Panc1 (cell line): ENCODE measurements at regions not wholly inside any gene's neighbourhood (a gene's known extent, or its start where the extent isn't known, plus 50 kb on each side); places are given as distances from the start of the nearest gene placed in this dataset.

Source experiments
- ATAC-seq: fragments of 200-7000 bp; cut with Tn5 transposase; 2 replicates; pipeline ENCODE4 v1.9.1; 2020; ENCODE audit warnings: mild to moderate bottlenecking, moderate library complexity
- BruUV-seq: library from RNA; stranded (reverse); fragments of 400-500 nt; replicated peaks from 2 replicates; lab custom pipeline; 2021; lab: Mats Ljungman, UMichigan
- CTCF ChIA-PET: fragments of 300-600 bp; sonication (Branson Sonifier 250); formaldehyde crosslinking; loops from one replicate; lab custom pipeline; 2022; ENCODE audit warnings: antibody characterized with exemption; lab: Charles Lee
- POLR2A ChIA-PET: fragments of 300-600 bp; sonication (Branson Sonifier 250); formaldehyde crosslinking; loops from one replicate; lab custom pipeline; 2022; ENCODE audit warnings: antibody characterized with exemption; lab: Charles Lee
- DNase-seq: peaks from one replicate; pipeline ENCODE4 v3.0.0-alpha.2; 2010; ENCODE audit warnings: low read depth, low spot score
- H3K27ac ChIP-seq: 2 replicates; pipeline ENCODE4 v1.5.1; 2011; ENCODE audit warnings: mild to moderate bottlenecking, low read length, inconsistent platforms
- H3K27me3 ChIP-seq: fragments of 200-500 bp; sonication (Bioruptor generic); 2 replicates; pipeline ENCODE4 v1.6.0; 2014; ENCODE audit warnings: low read length, inconsistent platforms; ENCODE audit not compliant: control insufficient read depth, insufficient read depth
- H3K36me3 ChIP-seq: fragments of 200-500 bp; sonication (Bioruptor generic); 2 replicates; pipeline ENCODE4 v1.5.1; 2014; ENCODE audit warnings: inconsistent platforms, mild to moderate bottlenecking, low read length, moderate library complexity; ENCODE audit not compliant: control insufficient read depth, insufficient read depth
- H3K4me1 ChIP-seq: 2 replicates; pipeline ENCODE4 v1.5.1; 2011; ENCODE audit warnings: inconsistent platforms, mild to moderate bottlenecking, low read length, moderate library complexity; ENCODE audit not compliant: control insufficient read depth, insufficient read depth
- H3K4me3 ChIP-seq, 2 experiments: 2 replicates each; pipeline ENCODE4 v1.5.1; 2011 to 2012; ENCODE audit warnings: low read depth in 2 of 2, low read length in 2 of 2, mild to moderate bottlenecking in 2 of 2, inconsistent platforms in 1 of 2, moderate library complexity in 1 of 2
- H3K9me3 ChIP-seq: fragments of 200-500 bp; sonication (Bioruptor generic); 2 replicates; pipeline ENCODE4 v1.5.1; 2014; ENCODE audit warnings: low read depth, mild to moderate bottlenecking, inconsistent platforms, low read length, moderate library complexity; ENCODE audit not compliant: control insufficient read depth, insufficient read depth
- POLR2AphosphoS5 ChIP-seq: IDR thresholded peaks from 2 replicates; pipeline ENCODE4 v1.6.1; 2012; ENCODE audit warnings: mild to moderate bottlenecking, low read depth, low read length, moderate library complexity
- SIN3A ChIP-seq: IDR thresholded peaks from 2 replicates; pipeline ENCODE4 v1.6.1; 2012; ENCODE audit warnings: low read depth, mild to moderate bottlenecking, low read length, moderate library complexity, borderline replicate concordance; ENCODE audit not compliant: insufficient read depth
- TCF7L2 ChIP-seq: IDR thresholded peaks from 2 replicates; pipeline ENCODE4 v1.6.1; 2011; ENCODE audit warnings: mild to moderate bottlenecking, low read depth, low read length, inconsistent platforms
- in situ Hi-C: cut with HindIII; loops from 2 replicates; pipeline ENCODE4 v1.10.0; 2016; ENCODE audit warnings: low sequenced_read_pairs, low pct_unique_long_range_greater_than_20kb
- intact Hi-C: fragments of 100-400 bp; cut with micrococcal nuclease; formaldehyde crosslinking; loops from one replicate; pipeline ENCODE4 v1.10.0; 2022; ENCODE audit not compliant: unreplicated experiment
- TF ChIP-seq, protein P1 (sequence below): fragments of 450-650 bp; IDR thresholded peaks from 2 replicates; pipeline ENCODE4 v1.5.1; 2017; ENCODE audit warnings: mild to moderate bottlenecking
- TF ChIP-seq, protein P2 (sequence below), 2 experiments: IDR thresholded peaks; 2 replicates each; pipeline ENCODE4 v1.6.1; 2011 to 2012; ENCODE audit warnings: low read depth in 2 of 2, control low read depth in 1 of 2, low read length in 1 of 2, mild to moderate bottlenecking in 1 of 2, moderate library complexity in 1 of 2; ENCODE audit not compliant: insufficient read depth in 1 of 2

DNA sequence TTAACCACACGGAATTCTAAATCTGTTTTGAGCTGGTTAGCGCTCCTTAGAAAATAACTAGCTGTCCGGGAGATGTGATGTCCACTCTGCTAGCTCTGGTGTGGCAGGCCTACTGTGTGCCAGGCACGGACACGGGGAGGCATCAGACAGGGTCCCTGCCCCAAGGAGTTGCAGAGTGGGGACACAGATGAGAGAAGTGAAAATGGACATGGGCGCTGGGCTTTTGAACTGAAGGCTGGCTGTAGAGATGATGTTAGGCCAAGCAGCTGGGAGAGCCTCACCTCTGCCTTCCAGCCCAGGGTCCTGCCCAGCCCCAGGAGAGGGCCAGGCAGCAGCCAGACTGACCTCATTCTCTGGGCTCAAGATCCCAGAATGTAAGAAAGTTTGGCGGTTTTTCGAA, 368.6 kb downstream of the CTTN start:
- ATAC-seq = no peak
- intact Hi-C loops = no loop called here

DNA sequence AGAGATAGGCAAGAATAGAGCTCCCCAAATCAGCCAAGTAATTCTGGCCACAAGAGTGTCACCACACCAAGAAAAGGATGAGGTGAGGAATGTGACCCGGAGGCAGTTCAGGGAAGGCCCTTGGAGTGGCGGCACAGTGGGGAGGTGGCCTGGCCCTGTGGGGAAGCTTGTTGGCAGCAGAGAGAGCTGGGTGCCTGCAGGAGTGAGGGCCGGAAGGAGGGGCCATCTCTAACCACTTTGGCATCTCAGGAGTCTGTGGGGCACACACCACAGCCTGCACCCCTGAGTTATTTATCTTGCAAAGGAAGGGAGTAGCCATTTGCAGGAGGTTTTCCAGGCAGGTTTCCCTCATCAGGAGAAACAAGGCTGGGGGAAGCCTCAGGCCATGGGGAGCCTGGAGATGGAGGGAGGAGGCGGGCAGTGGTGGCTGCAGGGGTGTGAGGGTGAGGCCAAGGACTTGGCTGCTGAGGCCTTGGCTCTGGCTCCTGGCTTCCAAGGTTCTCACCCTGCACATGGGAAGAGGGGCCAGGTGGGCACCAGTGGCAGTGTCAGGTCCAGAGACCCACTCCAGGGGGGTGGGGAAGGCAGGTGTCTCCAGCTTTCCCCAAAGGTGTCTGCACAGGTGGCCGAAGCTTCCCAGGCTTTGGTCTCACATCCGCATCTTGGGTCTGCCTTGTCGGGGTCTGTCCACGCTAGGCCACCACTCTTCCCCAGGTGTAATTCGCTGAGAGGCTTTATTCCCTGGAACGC, 370.2 kb downstream of the CTTN start:
- in situ Hi-C loops (no loop called here), intact Hi-C loops (no loop called here)
- CTCF ChIA-PET = no interaction called here
- no peak overlapping the region for H3K27ac ChIP-seq
- POLR2A ChIA-PET = no interaction called here
- ATAC-seq (no peak), DNase-seq (no peak)
- H3K36me3 ChIP-seq = no peaks in the 10 kb centered on the region
- H3K4me3 ChIP-seq = no peak overlapping the region
- peaks cover 3% of the 10 kb centered on the region; the same call in 1 of the 2 replicates for H3K27me3 ChIP-seq
- H3K4me1 ChIP-seq = no peaks in the 10 kb centered on the region
- TF ChIP-seq POLR2AphosphoS5 = no peak
- TF ChIP-seq SIN3A = no peak
- no peak for TF ChIP-seq TCF7L2
- TF ChIP-seq, protein P1, sequence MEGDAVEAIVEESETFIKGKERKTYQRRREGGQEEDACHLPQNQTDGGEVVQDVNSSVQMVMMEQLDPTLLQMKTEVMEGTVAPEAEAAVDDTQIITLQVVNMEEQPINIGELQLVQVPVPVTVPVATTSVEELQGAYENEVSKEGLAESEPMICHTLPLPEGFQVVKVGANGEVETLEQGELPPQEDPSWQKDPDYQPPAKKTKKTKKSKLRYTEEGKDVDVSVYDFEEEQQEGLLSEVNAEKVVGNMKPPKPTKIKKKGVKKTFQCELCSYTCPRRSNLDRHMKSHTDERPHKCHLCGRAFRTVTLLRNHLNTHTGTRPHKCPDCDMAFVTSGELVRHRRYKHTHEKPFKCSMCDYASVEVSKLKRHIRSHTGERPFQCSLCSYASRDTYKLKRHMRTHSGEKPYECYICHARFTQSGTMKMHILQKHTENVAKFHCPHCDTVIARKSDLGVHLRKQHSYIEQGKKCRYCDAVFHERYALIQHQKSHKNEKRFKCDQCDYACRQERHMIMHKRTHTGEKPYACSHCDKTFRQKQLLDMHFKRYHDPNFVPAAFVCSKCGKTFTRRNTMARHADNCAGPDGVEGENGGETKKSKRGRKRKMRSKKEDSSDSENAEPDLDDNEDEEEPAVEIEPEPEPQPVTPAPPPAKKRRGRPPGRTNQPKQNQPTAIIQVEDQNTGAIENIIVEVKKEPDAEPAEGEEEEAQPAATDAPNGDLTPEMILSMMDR = no peak
- TF ChIP-seq, protein P2, sequence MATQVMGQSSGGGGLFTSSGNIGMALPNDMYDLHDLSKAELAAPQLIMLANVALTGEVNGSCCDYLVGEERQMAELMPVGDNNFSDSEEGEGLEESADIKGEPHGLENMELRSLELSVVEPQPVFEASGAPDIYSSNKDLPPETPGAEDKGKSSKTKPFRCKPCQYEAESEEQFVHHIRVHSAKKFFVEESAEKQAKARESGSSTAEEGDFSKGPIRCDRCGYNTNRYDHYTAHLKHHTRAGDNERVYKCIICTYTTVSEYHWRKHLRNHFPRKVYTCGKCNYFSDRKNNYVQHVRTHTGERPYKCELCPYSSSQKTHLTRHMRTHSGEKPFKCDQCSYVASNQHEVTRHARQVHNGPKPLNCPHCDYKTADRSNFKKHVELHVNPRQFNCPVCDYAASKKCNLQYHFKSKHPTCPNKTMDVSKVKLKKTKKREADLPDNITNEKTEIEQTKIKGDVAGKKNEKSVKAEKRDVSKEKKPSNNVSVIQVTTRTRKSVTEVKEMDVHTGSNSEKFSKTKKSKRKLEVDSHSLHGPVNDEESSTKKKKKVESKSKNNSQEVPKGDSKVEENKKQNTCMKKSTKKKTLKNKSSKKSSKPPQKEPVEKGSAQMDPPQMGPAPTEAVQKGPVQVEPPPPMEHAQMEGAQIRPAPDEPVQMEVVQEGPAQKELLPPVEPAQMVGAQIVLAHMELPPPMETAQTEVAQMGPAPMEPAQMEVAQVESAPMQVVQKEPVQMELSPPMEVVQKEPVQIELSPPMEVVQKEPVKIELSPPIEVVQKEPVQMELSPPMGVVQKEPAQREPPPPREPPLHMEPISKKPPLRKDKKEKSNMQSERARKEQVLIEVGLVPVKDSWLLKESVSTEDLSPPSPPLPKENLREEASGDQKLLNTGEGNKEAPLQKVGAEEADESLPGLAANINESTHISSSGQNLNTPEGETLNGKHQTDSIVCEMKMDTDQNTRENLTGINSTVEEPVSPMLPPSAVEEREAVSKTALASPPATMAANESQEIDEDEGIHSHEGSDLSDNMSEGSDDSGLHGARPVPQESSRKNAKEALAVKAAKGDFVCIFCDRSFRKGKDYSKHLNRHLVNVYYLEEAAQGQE (IDR thresholded peaks at IDR 0.05; ENCODE audit: insufficient read depth in 1 of 2, low read depth in 2 of 2, low read length in 1 of 2) = no peak
- no TSS peak for BruUV-seq
- no peaks in the 10 kb centered on the region for H3K9me3 ChIP-seq

More for the DNA sequence above, 368.6 kb downstream of the CTTN start:
- DNase-seq = no peak
- Histone ChIP-seq H3K9me3 (no peaks in the 10 kb centered on the region), H3K4me3 (no peak overlapping the region), H3K27ac (no peak overlapping the region), H3K4me1 (no peaks in the 10 kb centered on the region), H3K27me3 (peaks cover 3% of the 10 kb centered on the region; the same call in 1 of the 2 replicates), H3K36me3 (no peaks in the 10 kb centered on the region)
- CTCF ChIA-PET = no interaction called here
- in situ Hi-C loops = no loop called here
- POLR2A ChIA-PET = no interaction called here
- BruUV-seq = no TSS peak
- TF ChIP-seq POLR2AphosphoS5 (no peak), SIN3A (no peak), TCF7L2 (no peak)
- TF ChIP-seq, protein P1 = no peak
- TF ChIP-seq, protein P2 (IDR thresholded peaks at IDR 0.05; ENCODE audit: insufficient read depth in 1 of 2, low read depth in 2 of 2, low read length in 1 of 2) = no peak
